Prostate gland (tissue), 2 donors: ENCODE measurements at regions not wholly inside any gene's neighbourhood (a gene's known extent, or its start where the extent isn't known, plus 50 kb on each side); places are given as distances from the start of the nearest gene placed in this dataset.
A peak's percentile ranks its signal among the peaks of the same experiment; 100 is the strongest.

Experiments
- POLR2A ChIP-seq: fragments of 450-650 bp; IDR thresholded peaks from one replicate; pipeline ENCODE4 v1.6.1; 2016; ENCODE audit warnings: antibody characterized with exemption, mild to moderate bottlenecking
- POLR2AphosphoS5 ChIP-seq: sonication (generic); formaldehyde crosslinking; IDR thresholded peaks from one replicate; pipeline ENCODE4 v1.6.1; 2017; ENCODE audit warnings: antibody characterized with exemption
- TF ChIP-seq, protein P1 (sequence below), 4 experiments: fragments of 200-600 bp in 2 of 4; fragments of 450-650 bp in 2 of 4; sonication (generic) in 2 of 4; IDR thresholded peaks; 1 replicate in 3 of 4; 2 replicates in 1 of 4; pipeline ENCODE4 v1.5.1; 2016 to 2019; ENCODE audit warnings: antibody characterized with exemption in 4 of 4, mild to moderate bottlenecking in 2 of 4, moderate library complexity in 2 of 4

DNA sequence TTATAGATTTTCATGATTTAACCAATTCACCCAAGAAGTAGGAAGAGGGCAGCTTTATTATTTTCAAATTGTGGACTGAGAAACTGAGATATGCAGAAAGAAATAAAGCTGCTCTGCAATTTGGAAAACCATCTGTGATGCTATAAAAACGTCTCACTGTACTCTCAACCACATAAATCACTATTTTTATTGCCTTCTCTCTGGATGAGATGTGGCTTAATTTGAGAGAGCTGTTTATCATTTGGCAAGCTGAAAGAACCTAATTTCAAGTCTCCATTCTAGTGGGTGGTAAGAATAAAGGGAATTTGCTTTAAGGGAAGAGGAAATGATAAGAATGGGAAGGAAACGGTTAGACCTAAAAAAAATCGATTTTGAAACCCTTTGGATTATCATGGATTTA is 49.9 kb upstream of the CYP1B1 start:
- TF ChIP-seq POLR2A (no peak), POLR2AphosphoS5 (peak; percentile 77)
- TF ChIP-seq, protein P1, sequence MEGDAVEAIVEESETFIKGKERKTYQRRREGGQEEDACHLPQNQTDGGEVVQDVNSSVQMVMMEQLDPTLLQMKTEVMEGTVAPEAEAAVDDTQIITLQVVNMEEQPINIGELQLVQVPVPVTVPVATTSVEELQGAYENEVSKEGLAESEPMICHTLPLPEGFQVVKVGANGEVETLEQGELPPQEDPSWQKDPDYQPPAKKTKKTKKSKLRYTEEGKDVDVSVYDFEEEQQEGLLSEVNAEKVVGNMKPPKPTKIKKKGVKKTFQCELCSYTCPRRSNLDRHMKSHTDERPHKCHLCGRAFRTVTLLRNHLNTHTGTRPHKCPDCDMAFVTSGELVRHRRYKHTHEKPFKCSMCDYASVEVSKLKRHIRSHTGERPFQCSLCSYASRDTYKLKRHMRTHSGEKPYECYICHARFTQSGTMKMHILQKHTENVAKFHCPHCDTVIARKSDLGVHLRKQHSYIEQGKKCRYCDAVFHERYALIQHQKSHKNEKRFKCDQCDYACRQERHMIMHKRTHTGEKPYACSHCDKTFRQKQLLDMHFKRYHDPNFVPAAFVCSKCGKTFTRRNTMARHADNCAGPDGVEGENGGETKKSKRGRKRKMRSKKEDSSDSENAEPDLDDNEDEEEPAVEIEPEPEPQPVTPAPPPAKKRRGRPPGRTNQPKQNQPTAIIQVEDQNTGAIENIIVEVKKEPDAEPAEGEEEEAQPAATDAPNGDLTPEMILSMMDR (IDR thresholded peaks at IDR 0.05), result no peak
